Forelimb muscle (tissue), 1 donor: ENCODE measurements at regions not wholly inside any gene's neighbourhood (a gene's known extent, or its start where the extent isn't known, plus 50 kb on each side); places are given as distances from the start of the nearest gene placed in this dataset.

Experiments
- DNase-seq: peaks from one replicate; pipeline ENCODE4 v3.0.0-alpha.2; 2013; ENCODE audit warnings: low read depth

DNA sequence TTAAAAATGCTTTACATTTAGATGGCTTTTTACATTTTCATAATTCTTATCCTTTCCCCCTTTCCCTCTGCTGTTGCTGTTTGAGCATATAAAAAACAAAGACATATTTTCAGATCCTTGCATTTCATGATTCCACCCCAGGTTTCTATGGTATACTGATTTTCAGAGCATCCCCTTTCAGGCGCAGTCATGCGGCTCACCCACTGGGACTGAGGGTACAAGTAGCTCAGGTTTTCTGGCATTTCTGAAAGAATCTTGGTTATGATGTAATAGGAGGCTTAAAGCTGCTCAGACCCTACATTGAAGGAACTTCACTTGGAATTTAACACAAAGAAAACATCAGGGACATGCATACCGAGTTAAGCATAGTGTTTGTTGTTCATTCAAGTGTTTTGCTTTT is 310.8 kb downstream of the ETAA1 start:
- no peak for DNase-seq

DNA sequence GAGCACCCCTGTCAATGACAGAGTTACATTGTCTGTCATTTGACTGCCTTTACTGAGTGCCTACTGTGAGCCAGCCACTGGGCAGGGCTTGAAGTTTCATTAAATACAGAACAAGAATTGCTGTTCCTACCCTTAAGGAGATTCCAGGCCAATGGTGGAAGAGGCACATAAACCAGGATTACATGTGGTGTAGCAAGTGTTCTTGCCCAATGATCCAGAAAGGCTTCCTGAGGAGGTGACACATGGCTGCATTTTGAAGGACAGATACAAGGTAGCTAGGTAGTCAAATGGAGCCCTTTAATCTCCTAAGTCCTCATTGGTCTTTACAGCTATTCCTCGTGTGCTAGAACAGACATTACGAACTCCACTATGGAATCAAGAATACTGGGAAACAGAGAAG is 312.7 kb downstream of the ETAA1 start:
- DNase-seq, result no peak

DNA sequence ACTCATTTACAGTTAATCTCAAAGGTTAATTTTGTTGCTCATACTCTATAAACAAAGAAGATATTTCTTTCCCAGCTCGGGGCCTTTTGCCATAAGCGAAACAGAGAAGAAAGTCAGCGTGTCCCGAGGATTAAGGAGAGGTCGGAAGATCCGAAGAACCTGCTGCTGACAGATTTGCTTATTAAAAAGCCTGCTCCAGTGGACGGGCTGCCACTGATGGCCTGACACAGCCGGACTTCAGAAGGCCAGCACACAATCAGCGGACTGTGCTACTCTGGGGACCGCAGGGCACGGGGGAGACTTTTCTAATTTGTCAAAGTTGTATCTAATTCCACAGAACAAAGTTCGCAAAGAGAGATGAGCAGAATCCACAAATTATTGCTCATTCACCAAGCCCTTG is 315.4 kb downstream of the ETAA1 start:
- DNase-seq, result no peak

DNA sequence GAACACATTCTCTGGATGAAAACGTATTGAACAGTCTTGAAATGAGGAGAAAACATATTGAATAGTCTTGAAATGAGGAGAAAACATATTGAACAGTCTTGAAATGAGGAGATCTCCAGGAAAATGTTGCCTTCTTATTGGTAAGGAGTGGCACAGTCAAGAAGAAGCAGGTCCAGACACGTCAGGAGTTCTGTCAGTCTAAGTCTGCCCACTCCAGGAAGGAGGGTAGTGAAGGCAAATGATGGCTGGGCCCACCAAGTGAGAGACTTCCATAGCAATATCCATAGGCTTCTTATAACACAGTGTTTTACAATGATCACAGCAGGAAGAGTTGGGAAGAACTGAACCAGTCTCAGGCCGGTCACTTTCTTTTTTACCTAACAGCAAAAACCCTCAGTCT is 316.2 kb downstream of the ETAA1 start:
- no peak for DNase-seq

DNA sequence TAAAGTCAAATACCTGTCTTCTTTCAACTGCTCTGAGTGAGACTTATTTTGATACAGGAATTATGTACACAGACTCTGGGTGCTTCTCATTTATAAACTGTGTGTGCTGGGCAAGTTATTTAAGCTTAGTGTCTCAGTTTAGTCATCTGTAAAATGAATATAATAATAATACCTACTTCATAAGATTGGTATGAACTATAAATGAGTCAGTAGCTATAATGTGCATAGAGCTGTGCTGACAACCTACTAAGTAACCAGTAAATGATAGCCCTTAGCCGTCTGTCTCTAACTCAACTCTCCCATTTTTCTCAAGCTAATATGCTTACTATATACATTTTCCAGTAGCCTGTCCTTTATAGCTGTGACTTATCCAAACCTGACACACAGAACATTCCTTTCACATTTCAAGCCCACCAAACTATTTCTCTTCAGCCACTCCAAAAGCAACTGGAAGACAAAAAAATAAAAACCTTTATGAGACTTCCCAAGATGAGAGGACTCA is 319.8 kb downstream of the ETAA1 start:
- DNase-seq, result no peak

DNA sequence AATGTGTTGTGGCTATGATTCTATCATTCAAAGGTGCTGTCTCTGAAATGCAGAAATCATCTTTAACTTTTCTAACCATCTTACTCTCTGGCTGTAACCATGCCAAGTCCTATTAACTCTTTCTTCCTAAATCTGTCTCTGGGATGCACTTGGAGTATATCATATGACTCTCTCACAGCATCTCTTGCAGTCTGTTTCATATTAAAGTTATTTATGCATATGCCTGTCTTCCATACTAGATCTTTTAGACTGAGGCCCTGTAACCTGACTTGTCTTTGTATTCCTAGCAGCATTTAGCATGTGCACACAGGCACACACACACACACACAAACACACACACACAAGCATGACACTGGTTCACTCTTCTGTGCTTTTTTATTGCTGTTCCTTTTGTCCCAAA is 320.6 kb downstream of the ETAA1 start:
- no peak for DNase-seq

DNA sequence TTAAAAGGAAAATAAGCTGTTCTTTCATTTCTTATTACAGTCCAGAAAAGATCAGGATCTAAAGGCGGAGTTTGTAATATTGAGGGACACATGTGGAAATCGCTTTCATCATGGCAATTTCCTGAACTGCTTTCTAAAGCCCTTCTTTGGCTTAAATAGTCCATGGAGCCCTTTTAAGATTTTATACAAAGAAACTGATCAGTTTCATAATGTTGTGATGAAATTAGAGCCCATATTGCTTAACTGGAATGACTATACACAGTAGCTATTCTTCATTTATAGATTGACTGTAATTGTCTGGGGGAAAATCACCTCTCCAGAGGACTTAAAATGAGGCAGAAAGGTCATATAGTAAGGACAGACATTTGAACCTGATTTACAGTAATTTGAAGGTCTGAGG is 322.2 kb downstream of the ETAA1 start:
- DNase-seq, result no peak

DNA sequence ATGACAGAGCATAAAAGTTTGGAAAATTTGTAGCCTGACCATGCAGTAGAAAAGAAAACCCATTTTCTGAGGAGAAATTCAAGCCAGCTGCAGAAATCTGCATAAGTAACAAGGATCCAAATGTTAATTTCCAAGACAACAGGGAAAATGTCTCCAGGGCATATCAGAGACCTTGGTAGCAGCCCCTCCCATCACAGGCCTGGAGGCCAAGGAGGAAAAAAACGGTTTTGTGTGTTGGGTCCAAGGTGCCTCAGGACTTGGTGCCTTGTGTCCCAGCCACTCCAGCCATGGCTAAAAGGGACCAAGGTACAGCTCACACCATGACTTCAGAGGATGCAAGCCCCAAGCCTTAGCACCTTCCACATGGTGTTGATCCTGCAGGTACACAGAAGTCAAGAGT is 324.4 kb downstream of the ETAA1 start:
- DNase-seq, result no peak

DNA sequence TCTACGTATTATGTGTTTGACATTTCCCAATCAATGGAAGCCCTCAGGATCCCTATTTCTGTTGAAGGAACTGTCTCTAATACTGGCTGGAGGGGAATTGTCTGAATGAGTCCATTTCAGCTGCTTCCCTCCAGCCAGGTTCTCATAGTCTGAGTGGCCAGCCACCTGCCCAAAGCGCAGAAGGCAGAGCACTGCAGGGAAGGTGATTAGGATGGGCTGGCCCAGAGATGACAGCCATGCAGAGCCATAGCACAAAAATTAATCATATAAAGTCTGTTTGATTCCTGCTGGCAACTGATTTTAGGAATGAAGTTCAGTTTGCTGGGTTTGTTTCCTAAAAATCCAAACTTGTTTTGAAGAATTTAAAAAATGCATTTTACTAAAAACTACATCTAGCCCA is 327.1 kb downstream of the ETAA1 start:
- DNase-seq, result no peak

DNA sequence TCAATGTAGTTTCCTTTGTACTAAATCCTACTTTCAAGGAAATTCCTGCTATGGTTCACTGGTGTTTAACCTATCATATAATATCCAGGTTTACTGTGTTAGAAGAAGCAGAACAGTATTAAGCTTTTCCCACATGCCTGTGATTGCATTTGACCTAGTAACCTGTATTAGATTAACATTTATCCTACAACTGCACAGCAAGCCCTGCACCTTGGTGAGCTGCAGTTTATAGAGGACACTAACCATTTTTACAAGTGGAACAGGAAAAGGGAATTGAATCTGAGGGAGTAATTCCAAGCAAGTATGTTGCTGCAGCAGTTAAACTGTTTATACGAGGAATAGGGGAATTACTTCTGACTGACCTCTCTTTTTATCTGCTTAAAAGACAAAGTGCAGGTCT is 328.6 kb downstream of the ETAA1 start:
- DNase-seq, result no peak

DNA sequence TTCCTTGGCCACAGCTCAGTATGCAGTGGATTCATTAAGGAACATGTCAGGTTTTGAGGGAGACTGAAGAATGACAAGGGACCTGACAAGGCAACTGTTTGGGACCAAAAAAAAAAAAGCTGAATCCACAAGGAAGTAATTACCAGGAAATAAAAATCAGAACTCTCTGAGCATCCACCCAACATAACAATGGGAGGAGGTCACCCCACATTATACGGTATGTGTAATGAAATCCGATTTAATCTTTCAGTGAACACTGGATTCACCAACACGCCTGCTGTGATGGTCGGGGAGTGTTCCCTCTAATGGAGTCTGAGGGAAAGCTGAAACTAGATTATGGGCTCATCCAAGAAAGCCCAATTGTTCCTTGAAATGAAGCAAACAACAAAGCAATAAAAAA is 329.3 kb downstream of the ETAA1 start:
- DNase-seq, result no peak

DNA sequence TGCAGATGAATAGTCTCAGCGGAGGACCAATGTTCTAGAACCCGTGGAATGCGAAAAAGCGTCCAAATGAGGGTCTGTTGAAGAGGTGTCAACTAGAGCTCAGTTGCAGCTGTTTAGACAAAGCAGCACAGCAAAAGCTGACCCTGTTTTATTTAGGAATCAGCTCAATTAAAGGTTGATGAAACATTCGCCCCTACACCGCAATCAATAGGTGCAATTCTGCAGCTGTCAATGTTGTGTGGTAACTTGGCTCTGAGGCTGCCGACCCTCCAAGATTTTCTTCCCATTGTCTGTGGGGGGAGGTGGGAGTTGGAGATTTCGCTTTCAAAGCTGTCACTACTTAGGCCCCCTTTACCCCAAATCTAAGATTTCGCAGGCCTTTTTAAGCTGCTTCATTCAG is 330.0 kb downstream of the ETAA1 start:
- no peak for DNase-seq

DNA sequence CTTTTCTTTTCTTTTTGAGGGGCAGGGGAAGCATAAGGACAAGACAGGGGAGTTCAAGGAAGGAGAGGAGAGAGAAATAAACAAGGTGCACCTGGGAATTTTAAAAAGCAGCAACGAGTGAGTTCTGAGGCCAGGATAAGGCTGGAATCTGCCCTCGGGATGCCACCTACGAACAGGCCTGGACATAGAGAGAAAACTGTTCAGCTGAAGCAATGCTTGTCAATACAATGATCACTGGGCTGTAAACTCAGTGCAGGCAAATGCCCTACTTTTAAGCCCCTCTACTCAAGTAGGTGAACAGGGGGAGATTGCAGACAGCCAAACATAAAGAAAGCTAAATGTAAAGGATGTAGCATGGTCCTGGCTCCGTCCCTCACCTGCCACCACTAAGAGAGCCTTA is 330.5 kb downstream of the ETAA1 start:
- no peak for DNase-seq

DNA sequence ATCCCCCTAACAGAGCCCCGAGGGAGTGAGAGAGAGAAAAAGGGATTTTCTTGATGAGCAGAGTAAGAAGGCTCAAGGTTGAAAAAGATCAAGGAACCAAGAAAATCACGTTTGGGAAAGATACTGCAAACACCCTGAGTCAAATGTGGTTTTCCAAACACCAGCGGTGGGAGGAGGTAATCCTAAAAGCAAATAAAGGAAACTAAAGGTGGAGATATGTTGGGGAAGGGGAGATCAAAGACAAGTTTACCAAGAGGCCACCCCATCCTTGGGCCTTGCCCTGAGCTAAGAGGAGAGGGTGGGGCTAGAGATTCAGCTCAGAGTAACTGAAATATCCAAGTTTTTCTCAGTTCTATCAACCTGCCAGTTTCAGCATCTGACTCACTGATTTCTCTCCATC is 332.3 kb downstream of the ETAA1 start:
- DNase-seq, result no peak

DNA sequence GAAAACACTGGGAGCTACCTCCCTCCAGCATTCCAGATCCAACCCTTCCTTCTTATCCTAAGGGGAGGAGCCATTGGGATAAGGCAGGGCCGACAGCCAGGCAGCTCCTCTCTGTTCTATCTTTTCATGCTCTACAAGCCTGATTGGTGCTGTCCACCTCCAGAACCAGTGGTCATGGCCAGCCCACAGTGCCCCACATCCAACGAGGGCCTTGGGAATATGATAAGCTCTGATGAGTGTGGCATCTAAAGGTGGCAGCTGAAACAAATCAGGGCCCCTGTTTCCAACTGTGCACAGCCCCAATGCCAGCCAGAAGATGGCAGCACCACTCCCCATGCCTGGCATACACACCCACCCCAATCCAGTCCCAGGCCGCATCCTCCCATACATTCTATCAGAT is 329.3 kb downstream of the C1D start:
- no peak for DNase-seq

DNA sequence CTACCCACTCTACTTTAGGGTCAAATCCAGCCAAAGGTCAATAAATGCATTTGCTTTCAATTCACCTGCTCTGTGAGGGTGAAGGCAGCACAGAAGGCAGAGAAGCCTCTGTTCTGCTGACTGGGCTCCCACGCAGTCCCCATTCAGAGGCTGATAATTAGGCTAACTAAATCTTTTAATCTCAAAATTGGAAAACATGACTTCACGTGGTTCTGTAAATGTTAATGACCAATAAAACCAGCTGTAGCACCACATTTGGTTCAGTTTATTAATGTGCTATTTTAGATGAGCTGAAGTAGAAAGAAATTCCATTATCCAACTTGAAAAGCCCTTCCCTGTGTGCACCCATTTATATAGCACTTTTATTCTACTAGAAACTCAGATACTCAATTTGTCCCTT is 310.6 kb downstream of the C1D start:
- DNase-seq, result no peak

DNA sequence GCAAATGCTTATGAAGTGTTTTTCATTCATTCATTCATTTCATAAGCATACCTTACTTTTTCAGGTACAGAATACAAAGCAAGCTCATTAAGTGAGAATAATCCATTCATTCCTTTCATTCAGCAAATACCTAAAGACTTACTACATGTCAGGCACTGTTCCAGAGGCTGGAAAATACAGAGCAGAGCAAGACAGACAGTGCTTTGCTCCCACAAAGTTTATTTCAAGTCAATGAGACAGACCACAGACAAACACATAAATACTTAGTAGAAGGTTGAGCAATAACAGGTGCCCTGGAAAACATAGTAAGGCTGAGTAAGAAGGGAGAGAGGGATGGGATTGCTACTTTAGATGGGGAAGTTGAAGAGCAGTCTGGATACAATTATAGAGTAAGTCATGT is 309.8 kb downstream of the C1D start:
- DNase-seq, result no peak

DNA sequence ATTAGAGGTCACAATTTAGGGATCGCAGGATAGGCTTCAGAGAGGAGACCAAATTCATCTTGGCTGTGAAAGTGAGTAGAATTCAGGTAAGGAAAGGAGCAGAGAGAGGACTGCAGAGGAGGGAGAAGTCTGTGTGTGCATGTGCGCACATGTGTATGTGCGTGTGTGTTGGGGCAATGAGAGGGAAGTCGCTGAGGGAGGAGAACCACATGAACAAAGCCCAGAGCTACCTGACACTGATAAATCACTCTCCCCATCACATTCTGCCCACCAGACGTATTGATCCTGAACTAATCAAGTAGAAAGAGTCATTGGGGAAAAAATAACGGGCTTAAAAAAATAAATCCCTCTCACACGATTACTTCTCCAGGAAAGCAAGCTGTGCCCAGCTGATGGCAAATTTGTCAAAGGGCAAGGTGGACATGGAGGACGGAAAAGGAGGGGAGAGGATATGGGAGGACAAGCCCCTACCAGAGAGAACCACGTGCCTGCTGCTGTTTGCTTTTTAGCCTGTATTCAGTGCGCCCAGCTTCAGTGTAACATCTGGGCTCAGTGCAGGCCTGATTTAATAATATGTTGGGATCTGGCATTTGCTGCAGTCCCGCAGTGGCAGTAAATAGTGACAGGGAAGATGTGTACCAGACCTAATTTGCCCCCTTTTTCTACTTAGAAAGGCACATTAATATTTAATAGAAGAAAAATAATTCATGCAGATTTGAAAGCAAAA is 307.5 kb downstream of the C1D start:
- no peak for DNase-seq

DNA sequence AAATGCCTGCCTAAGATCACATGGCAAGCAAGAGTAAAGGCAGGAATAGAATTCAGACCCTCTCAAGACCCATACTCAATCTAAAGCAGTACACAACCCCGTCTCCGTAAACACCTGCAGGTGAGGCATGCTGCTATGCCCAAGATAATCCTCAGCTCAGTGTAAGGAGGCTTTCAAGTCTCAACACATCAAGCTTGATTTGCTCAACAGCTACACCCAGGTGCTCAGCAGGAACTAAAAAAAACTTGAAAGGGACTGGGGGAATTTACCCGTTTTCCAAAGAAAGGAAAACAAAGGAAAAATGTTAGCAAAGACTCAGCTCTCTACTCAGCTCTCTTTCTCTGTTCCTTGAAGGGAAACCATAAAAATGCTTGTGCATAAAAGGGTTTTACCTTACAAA is 301.8 kb downstream of the C1D start:
- no peak for DNase-seq

DNA sequence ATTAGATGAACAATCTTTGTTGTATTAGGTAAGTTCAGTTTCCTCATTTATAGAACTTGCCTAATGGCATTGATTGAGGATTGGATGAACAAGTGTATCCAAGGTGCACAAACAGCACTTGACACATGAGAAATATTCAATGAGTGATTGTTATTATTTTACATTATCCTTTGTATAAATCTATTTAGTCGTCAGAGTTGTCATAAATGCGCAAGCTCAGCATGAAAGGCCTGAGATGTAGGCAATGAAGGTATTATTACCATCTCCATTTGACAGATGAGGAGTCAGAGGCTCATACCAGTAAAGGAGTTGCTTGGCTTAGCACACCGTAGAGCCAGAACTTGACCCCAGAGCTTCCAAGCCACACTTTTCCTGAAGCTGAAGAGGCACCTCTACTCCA is 291.4 kb downstream of the C1D start:
- no peak for DNase-seq

DNA sequence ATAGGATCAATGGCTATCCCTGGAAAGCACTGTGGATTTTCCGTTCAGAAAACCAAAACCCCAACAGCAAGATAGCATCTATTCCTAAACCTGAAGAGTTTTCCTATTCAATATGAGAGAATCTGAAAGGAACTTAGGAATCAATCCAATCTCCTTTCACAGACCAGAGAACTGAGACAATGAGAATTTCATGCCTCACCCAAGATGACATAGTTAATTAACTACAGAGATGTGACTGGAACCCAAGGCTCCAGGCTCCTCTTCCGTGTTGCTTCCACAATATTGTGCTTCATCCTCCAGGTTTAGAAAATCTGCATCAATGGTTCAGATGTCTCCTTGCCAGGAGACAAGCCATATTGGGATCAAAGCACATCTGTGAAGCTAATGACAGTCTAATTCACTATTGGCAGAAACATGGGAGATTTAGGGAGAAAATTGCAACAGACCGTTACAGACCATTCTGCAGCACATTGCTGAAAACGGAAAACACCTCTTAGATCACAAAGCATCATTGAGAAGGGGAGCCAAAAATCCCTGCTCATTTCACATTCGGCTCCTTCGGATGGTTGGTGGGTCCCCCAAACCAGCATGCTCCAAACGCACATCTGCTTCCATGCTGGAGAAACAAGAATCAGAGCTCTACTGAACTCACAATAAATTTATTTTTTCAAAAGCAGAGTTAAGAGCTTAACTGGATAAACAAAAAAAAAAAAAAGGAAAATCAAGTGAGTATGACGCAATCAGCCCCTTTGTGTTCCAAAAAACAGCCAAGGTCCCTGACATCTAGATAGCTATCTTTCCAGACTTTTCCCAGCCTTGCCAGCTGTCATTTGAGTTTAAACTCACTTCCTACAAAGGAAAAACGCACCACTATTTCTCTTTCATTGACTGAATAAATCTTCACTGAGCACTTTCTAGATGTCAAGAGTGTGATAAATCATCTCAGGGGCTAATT is 290.3 kb downstream of the C1D start:
- no peak for DNase-seq

DNA sequence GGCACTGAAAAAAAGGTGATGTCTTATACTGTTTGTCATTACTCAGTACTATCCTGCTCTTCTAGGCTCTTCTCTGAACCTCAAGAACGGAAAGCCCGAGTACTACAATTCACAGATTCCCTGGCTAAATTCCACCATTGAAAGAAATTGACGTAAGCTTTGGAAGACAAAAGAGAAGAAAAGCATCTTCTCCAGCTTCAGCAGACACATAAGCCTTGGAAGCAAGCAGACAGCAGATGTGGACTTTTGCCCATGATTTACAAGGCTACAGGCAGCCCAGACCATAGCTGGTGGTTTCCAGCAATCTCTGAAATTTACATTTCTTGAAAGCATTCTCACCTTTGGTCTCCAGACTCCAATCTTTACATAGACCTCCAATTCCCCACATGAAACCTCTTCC is 289.0 kb downstream of the C1D start:
- DNase-seq, result no peak

DNA sequence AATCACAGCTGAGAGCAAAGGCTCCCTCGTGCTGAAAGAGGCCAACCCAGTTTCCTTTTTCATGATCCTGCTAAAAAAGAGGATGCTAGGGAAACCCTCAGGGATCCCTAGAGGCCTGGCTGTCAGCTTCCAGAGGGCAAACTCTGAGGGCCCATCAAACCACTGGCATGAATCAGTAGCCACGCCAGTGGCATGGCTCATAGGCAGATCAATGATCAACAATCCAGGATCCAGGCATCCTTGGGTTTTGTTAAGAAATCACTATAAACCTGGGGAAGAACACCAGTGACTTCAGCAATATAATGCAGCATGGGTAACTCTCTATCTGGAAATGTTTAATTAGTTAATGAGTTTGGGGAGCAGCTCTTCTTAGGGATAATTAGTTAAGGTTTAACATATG is 286.5 kb downstream of the C1D start:
- no peak for DNase-seq
